ENCODE measurements at regions not wholly inside any gene's neighbourhood (a gene's known extent, or its start where the extent isn't known, plus 50 kb on each side); places are given as distances from the start of the nearest gene placed in this dataset.

DNA sequence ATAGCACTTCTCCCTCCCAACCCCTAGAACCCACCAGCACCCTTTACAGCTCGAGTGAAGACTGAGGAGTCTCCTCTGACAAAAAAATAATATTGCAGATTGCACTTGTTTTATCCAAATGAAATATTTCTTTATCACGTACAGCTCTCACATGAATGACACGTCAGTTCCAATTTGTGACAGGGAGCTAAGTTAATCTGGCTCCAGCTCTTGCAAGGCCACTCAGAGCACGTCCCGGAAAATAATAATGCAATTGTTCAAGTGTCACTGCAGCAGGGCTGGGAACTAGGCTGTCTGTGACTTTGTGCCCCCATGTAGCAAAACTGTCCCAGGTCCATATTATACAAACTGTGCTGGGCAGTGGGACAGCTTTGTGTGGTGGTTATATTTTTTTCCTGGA lies 539.6 kb downstream of the VRK1 start:
- in situ Hi-C loops (cut with HindIII; ENCODE audit: low sequenced_read_pairs) = no loop called here
- no peak overlapping the region for H3K4me3 ChIP-seq (ENCODE audit: low read depth, low read length)
- DNase-seq (ENCODE audit: low read depth) = no peak
- TF ChIP-seq, protein P1, sequence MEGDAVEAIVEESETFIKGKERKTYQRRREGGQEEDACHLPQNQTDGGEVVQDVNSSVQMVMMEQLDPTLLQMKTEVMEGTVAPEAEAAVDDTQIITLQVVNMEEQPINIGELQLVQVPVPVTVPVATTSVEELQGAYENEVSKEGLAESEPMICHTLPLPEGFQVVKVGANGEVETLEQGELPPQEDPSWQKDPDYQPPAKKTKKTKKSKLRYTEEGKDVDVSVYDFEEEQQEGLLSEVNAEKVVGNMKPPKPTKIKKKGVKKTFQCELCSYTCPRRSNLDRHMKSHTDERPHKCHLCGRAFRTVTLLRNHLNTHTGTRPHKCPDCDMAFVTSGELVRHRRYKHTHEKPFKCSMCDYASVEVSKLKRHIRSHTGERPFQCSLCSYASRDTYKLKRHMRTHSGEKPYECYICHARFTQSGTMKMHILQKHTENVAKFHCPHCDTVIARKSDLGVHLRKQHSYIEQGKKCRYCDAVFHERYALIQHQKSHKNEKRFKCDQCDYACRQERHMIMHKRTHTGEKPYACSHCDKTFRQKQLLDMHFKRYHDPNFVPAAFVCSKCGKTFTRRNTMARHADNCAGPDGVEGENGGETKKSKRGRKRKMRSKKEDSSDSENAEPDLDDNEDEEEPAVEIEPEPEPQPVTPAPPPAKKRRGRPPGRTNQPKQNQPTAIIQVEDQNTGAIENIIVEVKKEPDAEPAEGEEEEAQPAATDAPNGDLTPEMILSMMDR (IDR thresholded peaks at IDR 0.05; ENCODE audit: low read depth, low read length, missing control alignments) = no peak

GRCh38 chr14:97337267-97337666 lies 540.1 kb downstream of the VRK1 start:
- no peak overlapping the region for H3K4me3 ChIP-seq (ENCODE audit: low read depth, low read length)
- in situ Hi-C loops (cut with HindIII; ENCODE audit: low sequenced_read_pairs) = no loop called here
- TF ChIP-seq, protein P1 (IDR thresholded peaks at IDR 0.05; ENCODE audit: low read depth, low read length, missing control alignments) = no peak
- no peak for DNase-seq (ENCODE audit: low read depth)

GRCh38 chr14:97337670-97338069 lies 540.5 kb downstream of the VRK1 start:
- in situ Hi-C loops (cut with HindIII; ENCODE audit: low sequenced_read_pairs) = no loop called here
- no peak for DNase-seq (ENCODE audit: low read depth)
- TF ChIP-seq, protein P1 (IDR thresholded peaks at IDR 0.05; ENCODE audit: low read depth, low read length, missing control alignments) = no peak
- no peak overlapping the region for H3K4me3 ChIP-seq (ENCODE audit: low read depth, low read length)

GRCh38 chr14:97344666-97345065 lies 547.5 kb downstream of the VRK1 start:
- DNase-seq (ENCODE audit: low read depth) = no peak
- in situ Hi-C loops (cut with HindIII; ENCODE audit: low sequenced_read_pairs) = no loop called here

GRCh38 chr14:97346675-97347074 lies 549.5 kb downstream of the VRK1 start:
- in situ Hi-C loops (cut with HindIII; ENCODE audit: low sequenced_read_pairs) = no loop called here
- TF ChIP-seq, protein P1 (IDR thresholded peaks at IDR 0.05; ENCODE audit: low read depth, low read length, missing control alignments) = no peak
- DNase-seq (ENCODE audit: low read depth) = no peak
- no peak overlapping the region for H3K4me3 ChIP-seq (ENCODE audit: low read depth, low read length)

More at GRCh38 chr14:97344666-97345065, 547.5 kb downstream of the VRK1 start:
- TF ChIP-seq, protein P1 (IDR thresholded peaks at IDR 0.05; ENCODE audit: low read depth, low read length, missing control alignments) = no peak
- no peak overlapping the region for H3K4me3 ChIP-seq (ENCODE audit: low read depth, low read length)

DNA sequence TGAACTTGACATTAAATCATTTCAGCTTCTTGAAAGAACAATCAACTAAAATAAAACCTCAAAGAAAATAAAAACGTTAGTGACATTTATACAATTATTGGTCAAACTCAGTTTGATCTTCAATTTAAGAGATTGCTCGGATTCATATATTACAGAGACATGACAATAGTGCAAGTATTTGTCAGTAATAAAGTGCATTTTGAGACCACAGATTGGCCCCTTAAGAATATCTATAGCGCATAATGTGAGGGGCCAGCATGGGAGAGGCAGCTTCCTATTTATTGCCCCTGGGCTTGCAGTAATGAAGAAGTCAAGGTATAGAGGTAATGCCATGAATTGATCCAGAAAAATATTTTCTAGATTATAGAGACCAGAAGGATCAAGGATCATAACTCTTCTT lies 552.3 kb downstream of the VRK1 start:
- DNase-seq (ENCODE audit: low read depth) = no peak
- TF ChIP-seq, protein P1 (IDR thresholded peaks at IDR 0.05; ENCODE audit: low read depth, low read length, missing control alignments) = no peak
- in situ Hi-C loops (cut with HindIII; ENCODE audit: low sequenced_read_pairs) = no loop called here
- H3K4me3 ChIP-seq (ENCODE audit: low read depth, low read length) = no peak overlapping the region

DNA sequence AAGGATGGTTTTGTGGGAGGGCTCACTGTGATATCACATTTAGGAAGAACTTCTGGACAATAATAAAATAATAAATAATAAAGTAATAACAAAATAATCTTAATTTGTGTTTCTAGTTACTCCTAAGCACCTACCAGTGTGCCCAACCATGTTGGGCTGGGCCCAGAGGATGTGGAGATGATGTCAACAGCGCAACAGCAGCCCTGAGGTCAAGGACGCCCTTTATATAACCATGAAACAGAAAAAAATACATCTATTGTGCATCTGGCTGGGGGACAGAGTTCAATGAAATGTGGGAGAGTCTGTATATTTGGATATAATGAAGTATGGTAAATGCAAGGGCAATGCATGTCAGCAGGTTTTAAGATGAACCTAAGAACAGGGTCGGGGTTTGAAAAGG lies 552.8 kb downstream of the VRK1 start:
- no peak for DNase-seq (ENCODE audit: low read depth)
- in situ Hi-C loops (cut with HindIII; ENCODE audit: low sequenced_read_pairs) = no loop called here
- H3K4me3 ChIP-seq (ENCODE audit: low read depth, low read length) = no peak overlapping the region
- TF ChIP-seq, protein P1 (IDR thresholded peaks at IDR 0.05; ENCODE audit: low read depth, low read length, missing control alignments) = no peak
